ENCODE measurements at regions not wholly inside any gene's neighbourhood (a gene's known extent, or its start where the extent isn't known, plus 50 kb on each side); places are given as distances from the start of the nearest gene placed in this dataset.

DNA sequence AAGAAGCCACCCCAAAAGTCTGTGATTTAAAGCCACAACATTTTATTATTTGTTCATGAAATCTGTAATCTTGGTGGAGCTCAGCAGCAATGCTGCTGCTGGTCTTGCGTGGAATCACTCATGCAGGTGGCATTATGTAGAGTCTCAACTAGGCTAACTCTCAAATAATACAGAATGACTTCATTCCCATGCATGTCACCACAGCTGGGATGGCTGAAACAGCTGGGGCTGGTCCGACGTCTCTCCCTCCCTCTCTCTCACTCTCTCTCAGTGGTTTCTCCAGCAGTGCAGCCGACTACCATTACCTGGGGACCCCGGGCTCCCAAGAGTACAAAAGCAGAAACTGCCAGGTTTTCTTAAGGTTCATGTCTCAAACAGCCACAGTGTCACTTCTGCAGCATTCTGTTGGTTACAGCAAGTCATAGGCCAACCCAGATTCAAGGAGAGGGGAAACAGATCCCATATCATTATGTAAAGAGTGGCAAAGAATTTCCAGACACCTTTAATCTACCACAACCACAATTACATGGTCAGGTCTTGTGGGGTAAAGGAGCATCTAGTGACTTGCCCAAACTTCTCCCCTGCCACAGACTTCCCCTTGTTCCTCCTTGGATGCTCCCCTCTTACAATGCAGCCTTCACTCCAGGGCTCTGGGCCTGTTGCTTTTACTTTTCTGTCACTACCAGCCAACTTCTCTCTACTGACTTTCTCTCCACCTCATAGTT lies 192.0 kb upstream of the HMGA2 start:
- peaks cover 2% of the 10 kb centered on the region; the same call in 1 of the 2 replicates for H3K27me3 Mint-ChIP-seq (ENCODE audit: low read depth)
- no peak overlapping the region for H3K27ac Mint-ChIP-seq
- POLR2A ChIA-PET = no interaction called here
- H3K4me1 Mint-ChIP-seq = peaks cover 7% of the 10 kb centered on the region
- TF ChIP-seq, protein P1, sequence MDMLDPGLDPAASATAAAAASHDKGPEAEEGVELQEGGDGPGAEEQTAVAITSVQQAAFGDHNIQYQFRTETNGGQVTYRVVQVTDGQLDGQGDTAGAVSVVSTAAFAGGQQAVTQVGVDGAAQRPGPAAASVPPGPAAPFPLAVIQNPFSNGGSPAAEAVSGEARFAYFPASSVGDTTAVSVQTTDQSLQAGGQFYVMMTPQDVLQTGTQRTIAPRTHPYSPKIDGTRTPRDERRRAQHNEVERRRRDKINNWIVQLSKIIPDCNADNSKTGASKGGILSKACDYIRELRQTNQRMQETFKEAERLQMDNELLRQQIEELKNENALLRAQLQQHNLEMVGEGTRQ (CRISPR knock-in tag; IDR thresholded peaks at IDR 0.05) = no peak
- TF ChIP-seq, protein P2, sequence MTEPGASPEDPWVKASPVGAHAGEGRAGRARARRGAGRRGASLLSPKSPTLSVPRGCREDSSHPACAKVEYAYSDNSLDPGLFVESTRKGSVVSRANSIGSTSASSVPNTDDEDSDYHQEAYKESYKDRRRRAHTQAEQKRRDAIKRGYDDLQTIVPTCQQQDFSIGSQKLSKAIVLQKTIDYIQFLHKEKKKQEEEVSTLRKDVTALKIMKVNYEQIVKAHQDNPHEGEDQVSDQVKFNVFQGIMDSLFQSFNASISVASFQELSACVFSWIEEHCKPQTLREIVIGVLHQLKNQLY (CRISPR knock-in tag; IDR thresholded peaks at IDR 0.05) = no peak
- TF ChIP-seq, protein P3, sequence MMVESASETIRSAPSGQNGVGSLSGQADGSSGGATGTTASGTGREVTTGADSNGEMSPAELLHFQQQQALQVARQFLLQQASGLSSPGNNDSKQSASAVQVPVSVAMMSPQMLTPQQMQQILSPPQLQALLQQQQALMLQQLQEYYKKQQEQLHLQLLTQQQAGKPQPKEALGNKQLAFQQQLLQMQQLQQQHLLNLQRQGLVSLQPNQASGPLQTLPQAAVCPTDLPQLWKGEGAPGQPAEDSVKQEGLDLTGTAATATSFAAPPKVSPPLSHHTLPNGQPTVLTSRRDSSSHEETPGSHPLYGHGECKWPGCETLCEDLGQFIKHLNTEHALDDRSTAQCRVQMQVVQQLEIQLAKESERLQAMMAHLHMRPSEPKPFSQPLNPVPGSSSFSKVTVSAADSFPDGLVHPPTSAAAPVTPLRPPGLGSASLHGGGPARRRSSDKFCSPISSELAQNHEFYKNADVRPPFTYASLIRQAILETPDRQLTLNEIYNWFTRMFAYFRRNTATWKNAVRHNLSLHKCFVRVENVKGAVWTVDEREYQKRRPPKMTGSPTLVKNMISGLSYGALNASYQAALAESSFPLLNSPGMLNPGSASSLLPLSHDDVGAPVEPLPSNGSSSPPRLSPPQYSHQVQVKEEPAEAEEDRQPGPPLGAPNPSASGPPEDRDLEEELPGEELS (CRISPR knock-in tag; IDR thresholded peaks at IDR 0.05) = no peak
- TF ChIP-seq ZNF138 (CRISPR knock-in tag; conservative IDR thresholded peaks at IDR 0.05) (no peak), GABPB1 (CRISPR knock-in tag; IDR thresholded peaks at IDR 0.05) (no peak), TCF7 (CRISPR knock-in tag; IDR thresholded peaks at IDR 0.05; ENCODE audit: low read depth) (no peak), TEAD1 (CRISPR knock-in tag; IDR thresholded peaks at IDR 0.05) (no peak), GRHL2 (CRISPR knock-in tag; IDR thresholded peaks at IDR 0.05; ENCODE audit: insufficient replicate concordance, severe bottlenecking) (no peak), ZNF671 (CRISPR knock-in tag; IDR thresholded peaks at IDR 0.05) (no peak), IRF2 (CRISPR knock-in tag; IDR thresholded peaks at IDR 0.05; ENCODE audit: borderline replicate concordance, low read depth) (no peak), CBFB (CRISPR knock-in tag; IDR thresholded peaks at IDR 0.05; ENCODE audit: low read depth) (no peak), JAZF1 (CRISPR knock-in tag; IDR thresholded peaks at IDR 0.05) (no peak), MYBL2 (CRISPR knock-in tag; IDR thresholded peaks at IDR 0.05) (no peak)
- TF ChIP-seq, protein P4, sequence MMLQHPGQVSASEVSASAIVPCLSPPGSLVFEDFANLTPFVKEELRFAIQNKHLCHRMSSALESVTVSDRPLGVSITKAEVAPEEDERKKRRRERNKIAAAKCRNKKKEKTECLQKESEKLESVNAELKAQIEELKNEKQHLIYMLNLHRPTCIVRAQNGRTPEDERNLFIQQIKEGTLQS (CRISPR knock-in tag; conservative IDR thresholded peaks at IDR 0.05) = no peak
- TF ChIP-seq, protein P5, sequence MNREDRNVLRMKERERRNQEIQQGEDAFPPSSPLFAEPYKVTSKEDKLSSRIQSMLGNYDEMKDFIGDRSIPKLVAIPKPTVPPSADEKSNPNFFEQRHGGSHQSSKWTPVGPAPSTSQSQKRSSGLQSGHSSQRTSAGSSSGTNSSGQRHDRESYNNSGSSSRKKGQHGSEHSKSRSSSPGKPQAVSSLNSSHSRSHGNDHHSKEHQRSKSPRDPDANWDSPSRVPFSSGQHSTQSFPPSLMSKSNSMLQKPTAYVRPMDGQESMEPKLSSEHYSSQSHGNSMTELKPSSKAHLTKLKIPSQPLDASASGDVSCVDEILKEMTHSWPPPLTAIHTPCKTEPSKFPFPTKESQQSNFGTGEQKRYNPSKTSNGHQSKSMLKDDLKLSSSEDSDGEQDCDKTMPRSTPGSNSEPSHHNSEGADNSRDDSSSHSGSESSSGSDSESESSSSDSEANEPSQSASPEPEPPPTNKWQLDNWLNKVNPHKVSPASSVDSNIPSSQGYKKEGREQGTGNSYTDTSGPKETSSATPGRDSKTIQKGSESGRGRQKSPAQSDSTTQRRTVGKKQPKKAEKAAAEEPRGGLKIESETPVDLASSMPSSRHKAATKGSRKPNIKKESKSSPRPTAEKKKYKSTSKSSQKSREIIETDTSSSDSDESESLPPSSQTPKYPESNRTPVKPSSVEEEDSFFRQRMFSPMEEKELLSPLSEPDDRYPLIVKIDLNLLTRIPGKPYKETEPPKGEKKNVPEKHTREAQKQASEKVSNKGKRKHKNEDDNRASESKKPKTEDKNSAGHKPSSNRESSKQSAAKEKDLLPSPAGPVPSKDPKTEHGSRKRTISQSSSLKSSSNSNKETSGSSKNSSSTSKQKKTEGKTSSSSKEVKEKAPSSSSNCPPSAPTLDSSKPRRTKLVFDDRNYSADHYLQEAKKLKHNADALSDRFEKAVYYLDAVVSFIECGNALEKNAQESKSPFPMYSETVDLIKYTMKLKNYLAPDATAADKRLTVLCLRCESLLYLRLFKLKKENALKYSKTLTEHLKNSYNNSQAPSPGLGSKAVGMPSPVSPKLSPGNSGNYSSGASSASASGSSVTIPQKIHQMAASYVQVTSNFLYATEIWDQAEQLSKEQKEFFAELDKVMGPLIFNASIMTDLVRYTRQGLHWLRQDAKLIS (CRISPR knock-in tag; IDR thresholded peaks at IDR 0.05; ENCODE audit: borderline replicate concordance) = no peak
- TF ChIP-seq, protein P6, sequence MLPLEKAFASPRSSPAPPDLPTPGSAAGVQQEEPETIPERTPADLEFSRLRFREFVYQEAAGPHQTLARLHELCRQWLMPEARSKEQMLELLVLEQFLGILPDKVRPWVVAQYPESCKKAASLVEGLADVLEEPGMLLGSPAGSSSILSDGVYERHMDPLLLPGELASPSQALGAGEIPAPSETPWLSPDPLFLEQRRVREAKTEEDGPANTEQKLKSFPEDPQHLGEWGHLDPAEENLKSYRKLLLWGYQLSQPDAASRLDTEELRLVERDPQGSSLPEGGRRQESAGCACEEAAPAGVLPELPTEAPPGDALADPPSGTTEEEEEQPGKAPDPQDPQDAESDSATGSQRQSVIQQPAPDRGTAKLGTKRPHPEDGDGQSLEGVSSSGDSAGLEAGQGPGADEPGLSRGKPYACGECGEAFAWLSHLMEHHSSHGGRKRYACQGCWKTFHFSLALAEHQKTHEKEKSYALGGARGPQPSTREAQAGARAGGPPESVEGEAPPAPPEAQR (CRISPR knock-in tag; IDR thresholded peaks at IDR 0.05) = no peak
- CTCF ChIA-PET = no interaction called here
- no peak overlapping the region for H3K4me3 Mint-ChIP-seq
- DNase-seq (ENCODE audit: low spot score) (no peak), ATAC-seq (no peak)
- H3K9me3 Mint-ChIP-seq = no peaks in the 10 kb centered on the region
- H3K36me3 Mint-ChIP-seq = no peaks in the 10 kb centered on the region
